Liver (tissue), 8 donors: ENCODE measurements at regions not wholly inside any gene's neighbourhood (a gene's known extent, or its start where the extent isn't known, plus 50 kb on each side); places are given as distances from the start of the nearest gene placed in this dataset.

ENCODE experiments used
- DNase-seq: peaks from one replicate; pipeline ENCODE4 v3.0.0-alpha.2; 2017; ENCODE audit warnings: low spot score
- H3K27ac ChIP-seq, 2 donors: one replicate each; pipeline ENCODE4 v1.7.0; 2013; ENCODE audit warnings: inconsistent platforms in 2 of 2, low read length in 2 of 2, control low read depth in 1 of 2, low read depth in 1 of 2, mild to moderate bottlenecking in 1 of 2
- H3K27me3 ChIP-seq, 4 donors: one replicate each; pipeline versions ENCODE4 v1.6.1 to v1.7.0; 2013; ENCODE audit warnings: low read length in 3 of 4, inconsistent platforms in 1 of 4, mild to moderate bottlenecking in 1 of 4, moderate library complexity in 1 of 4; ENCODE audit not compliant: control insufficient read depth in 4 of 4, insufficient read depth in 4 of 4
- H3K36me3 ChIP-seq, 4 donors: one replicate each; pipeline versions ENCODE4 v1.6.1 to v1.7.0; 2013; ENCODE audit warnings: low read length in 3 of 4, mild to moderate bottlenecking in 3 of 4, low read depth in 1 of 4, moderate library complexity in 1 of 4; ENCODE audit not compliant: control insufficient read depth in 4 of 4, insufficient read depth in 3 of 4
- H3K4me1 ChIP-seq, 4 donors: one replicate each; pipeline versions ENCODE4 v1.6.1 to v1.7.0; 2013; ENCODE audit warnings: low read length in 3 of 4, mild to moderate bottlenecking in 3 of 4, moderate library complexity in 1 of 4; ENCODE audit not compliant: control insufficient read depth in 4 of 4, insufficient read depth in 4 of 4
- H3K4me3 ChIP-seq, 3 donors: one replicate each; pipeline versions ENCODE4 v1.6.1 to v1.7.0; 2013; ENCODE audit warnings: low read length in 3 of 3, control low read depth in 1 of 3, low read depth in 1 of 3, mild to moderate bottlenecking in 1 of 3
- H3K9ac ChIP-seq, 2 donors: one replicate each; pipeline ENCODE4 v1.7.0; 2013; ENCODE audit warnings: low read length in 2 of 2, mild to moderate bottlenecking in 2 of 2, moderate library complexity in 2 of 2, control low read depth in 1 of 2, low read depth in 1 of 2
- H3K9me3 ChIP-seq, 4 donors: one replicate each; pipeline versions ENCODE4 v1.6.1 to v1.7.0; 2013; ENCODE audit warnings: low read length in 3 of 4; ENCODE audit not compliant: control insufficient read depth in 4 of 4
- ATF3 ChIP-seq: IDR thresholded peaks from 2 replicates; pipeline ENCODE4 v1.6.1; 2016; ENCODE audit warnings: antibody characterized with exemption
- CTCF ChIP-seq: fragments of 150-350 bp; IDR thresholded peaks from 2 replicates; pipeline ENCODE4 v1.5.1; 2017; ENCODE audit warnings: improper control_type of control experiment, low read depth, low read length; ENCODE audit not compliant: missing input control
- EGR1 ChIP-seq, 2 donors: IDR thresholded peaks; 2 replicates each; pipeline ENCODE4 v1.6.1; 2016 to 2018; ENCODE audit warnings: antibody characterized with exemption in 2 of 2, low read depth in 2 of 2
- FOXA1 ChIP-seq: IDR thresholded peaks from 2 replicates; pipeline ENCODE4 v1.6.1; 2016; ENCODE audit warnings: antibody characterized with exemption
- FOXA2 ChIP-seq: IDR thresholded peaks from 2 replicates; pipeline ENCODE4 v1.6.1; 2016; ENCODE audit warnings: antibody characterized with exemption
- GABPA ChIP-seq, 2 donors: IDR thresholded peaks in 1 of 2; conservative IDR thresholded peaks in 1 of 2; 2 replicates each; pipeline ENCODE4 v1.6.1; 2016; ENCODE audit warnings: antibody characterized with exemption in 2 of 2, mild to moderate bottlenecking in 1 of 2, moderate library complexity in 1 of 2
- HNF4A ChIP-seq, 2 donors: conservative IDR thresholded peaks; 2 replicates each; pipeline ENCODE4 v1.6.1; 2016; ENCODE audit warnings: antibody characterized with exemption in 2 of 2, mild to moderate bottlenecking in 2 of 2
- HNF4G ChIP-seq: IDR thresholded peaks from 2 replicates; pipeline ENCODE4 v1.6.1; 2016; ENCODE audit warnings: antibody characterized with exemption
- JUND ChIP-seq, 2 donors: IDR thresholded peaks; 2 replicates each; pipeline ENCODE4 v1.6.1; 2016; ENCODE audit warnings: antibody characterized with exemption in 2 of 2
- MAX ChIP-seq: IDR thresholded peaks from 2 replicates; pipeline ENCODE4 v1.6.1; 2016; ENCODE audit warnings: antibody characterized with exemption
- NR2F2 ChIP-seq: IDR thresholded peaks from 2 replicates; pipeline ENCODE4 v1.6.1; 2016; ENCODE audit warnings: antibody characterized with exemption
- RAD21 ChIP-seq, 2 donors: IDR thresholded peaks; 2 replicates each; pipeline ENCODE4 v1.6.1; 2016; ENCODE audit warnings: antibody characterized with exemption in 2 of 2, mild to moderate bottlenecking in 2 of 2
- RXRA ChIP-seq, 2 donors: IDR thresholded peaks; 2 replicates each; pipeline ENCODE4 v1.6.1; 2017 to 2018; ENCODE audit warnings: antibody characterized with exemption in 2 of 2, mild to moderate bottlenecking in 1 of 2
- SP1 ChIP-seq: IDR thresholded peaks from 2 replicates; pipeline ENCODE4 v1.6.1; 2018; ENCODE audit warnings: antibody characterized with exemption, mild to moderate bottlenecking
- TAF1 ChIP-seq: conservative IDR thresholded peaks from 2 replicates; pipeline ENCODE4 v1.6.1; 2016; ENCODE audit warnings: antibody characterized with exemption, mild to moderate bottlenecking
- YY1 ChIP-seq: IDR thresholded peaks from 2 replicates; pipeline ENCODE4 v1.6.1; 2016; ENCODE audit warnings: antibody characterized with exemption, mild to moderate bottlenecking
- ZBTB33 ChIP-seq: IDR thresholded peaks from 2 replicates; pipeline ENCODE4 v1.6.1; 2016; ENCODE audit warnings: antibody characterized with exemption
- WGBS: extraction: QIAGEN DNeasy Blood & Tissue Kit; methylation state at CpG from one replicate; pipeline ENCODE4 v1.1.7; 2013; 5-methylcytosine and 5-hydroxymethylcytosine counted together
- TF ChIP-seq, protein P1 (sequence below): IDR thresholded peaks from 2 replicates; pipeline ENCODE4 v1.6.1; 2016; ENCODE audit warnings: antibody characterized with exemption, mild to moderate bottlenecking
- donor health status: healthy.
- donor health status: healthy.
- donor health status: healthy.
- donor health status: healthy.
- donor health status: healthy.

- no peaks in the 10 kb centered on the region for H3K9me3 ChIP-seq
- no peaks in the 10 kb centered on the region for H3K36me3 ChIP-seq
- no peak for DNase-seq
- H3K27me3 ChIP-seq: no peaks in the 10 kb centered on the region
- TF ChIP-seq TAF1 (no peak), FOXA2 (no peak), GABPA (IDR thresholded peaks at IDR 0.05 in 1 of 2, conservative IDR thresholded peaks at IDR 0.05 in 1 of 2) (no peak), ZBTB33 (no peak), HNF4G (no peak), FOXA1 (no peak), ATF3 (no peak), EGR1 (IDR thresholded peaks at IDR 0.05; ENCODE audit: low read depth in 2 of 2) (no peak), SP1 (no peak), NR2F2 (no peak), RXRA (IDR thresholded peaks at IDR 0.05) (no peak), HNF4A (conservative IDR thresholded peaks at IDR 0.05) (no peak), CTCF (no peak), YY1 (no peak), JUND (IDR thresholded peaks at IDR 0.05) (no peak), RAD21 (IDR thresholded peaks at IDR 0.05) (no peak), MAX (no peak)
- TF ChIP-seq, protein P1, sequence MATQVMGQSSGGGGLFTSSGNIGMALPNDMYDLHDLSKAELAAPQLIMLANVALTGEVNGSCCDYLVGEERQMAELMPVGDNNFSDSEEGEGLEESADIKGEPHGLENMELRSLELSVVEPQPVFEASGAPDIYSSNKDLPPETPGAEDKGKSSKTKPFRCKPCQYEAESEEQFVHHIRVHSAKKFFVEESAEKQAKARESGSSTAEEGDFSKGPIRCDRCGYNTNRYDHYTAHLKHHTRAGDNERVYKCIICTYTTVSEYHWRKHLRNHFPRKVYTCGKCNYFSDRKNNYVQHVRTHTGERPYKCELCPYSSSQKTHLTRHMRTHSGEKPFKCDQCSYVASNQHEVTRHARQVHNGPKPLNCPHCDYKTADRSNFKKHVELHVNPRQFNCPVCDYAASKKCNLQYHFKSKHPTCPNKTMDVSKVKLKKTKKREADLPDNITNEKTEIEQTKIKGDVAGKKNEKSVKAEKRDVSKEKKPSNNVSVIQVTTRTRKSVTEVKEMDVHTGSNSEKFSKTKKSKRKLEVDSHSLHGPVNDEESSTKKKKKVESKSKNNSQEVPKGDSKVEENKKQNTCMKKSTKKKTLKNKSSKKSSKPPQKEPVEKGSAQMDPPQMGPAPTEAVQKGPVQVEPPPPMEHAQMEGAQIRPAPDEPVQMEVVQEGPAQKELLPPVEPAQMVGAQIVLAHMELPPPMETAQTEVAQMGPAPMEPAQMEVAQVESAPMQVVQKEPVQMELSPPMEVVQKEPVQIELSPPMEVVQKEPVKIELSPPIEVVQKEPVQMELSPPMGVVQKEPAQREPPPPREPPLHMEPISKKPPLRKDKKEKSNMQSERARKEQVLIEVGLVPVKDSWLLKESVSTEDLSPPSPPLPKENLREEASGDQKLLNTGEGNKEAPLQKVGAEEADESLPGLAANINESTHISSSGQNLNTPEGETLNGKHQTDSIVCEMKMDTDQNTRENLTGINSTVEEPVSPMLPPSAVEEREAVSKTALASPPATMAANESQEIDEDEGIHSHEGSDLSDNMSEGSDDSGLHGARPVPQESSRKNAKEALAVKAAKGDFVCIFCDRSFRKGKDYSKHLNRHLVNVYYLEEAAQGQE: no peak
- H3K4me3 ChIP-seq: no peak overlapping the region
- H3K4me1 ChIP-seq: no peaks in the 10 kb centered on the region
- H3K9ac ChIP-seq: no peak overlapping the region
- no peak overlapping the region for H3K27ac ChIP-seq
Observed at GRCh38 chr9:28607843-28608242, 1034.6 kb upstream of the C9orf72 start.

GRCh38 chr9:28610339-28610738 lies 1037.1 kb upstream of the C9orf72 start:
- DNase-seq: no peak
- Histone ChIP-seq H3K27me3 (no peaks in the 10 kb centered on the region), H3K9me3 (no peaks in the 10 kb centered on the region), H3K4me3 (no peak overlapping the region), H3K27ac (no peak overlapping the region), H3K36me3 (no peaks in the 10 kb centered on the region), H3K4me1 (no peaks in the 10 kb centered on the region), H3K9ac (no peak overlapping the region)
- WGBS: 46% methylated on average over 3 of the region's 3 CpGs
- TF ChIP-seq JUND (IDR thresholded peaks at IDR 0.05): no peak
- TF ChIP-seq EGR1 (IDR thresholded peaks at IDR 0.05; ENCODE audit: low read depth in 2 of 2): no peak
- TF ChIP-seq RAD21 (IDR thresholded peaks at IDR 0.05): no peak
- TF ChIP-seq YY1: no peak
